ENCODE measurements at regions not wholly inside any gene's neighbourhood (a gene's known extent, or its start where the extent isn't known, plus 50 kb on each side); places are given as distances from the start of the nearest gene placed in this dataset.

- no peak for TF ChIP-seq CTCF (IDR thresholded peaks at IDR 0.05)
- no peak for TF ChIP-seq POLR2A (IDR thresholded peaks at IDR 0.05)
Observed at GRCh38 chr6:8299034-8299433, 136.3 kb downstream of the SLC35B3 start.

Measured in uterus (tissue), 2 donors.